H4 (cell line): ENCODE measurements at regions not wholly inside any gene's neighbourhood (a gene's known extent, or its start where the extent isn't known, plus 50 kb on each side); places are given as distances from the start of the nearest gene placed in this dataset.

Experiments used
- DNase-seq: peaks from one replicate; pipeline ENCODE4 v3.0.0-alpha.2; 2015; ENCODE audit warnings: low spot score

DNA sequence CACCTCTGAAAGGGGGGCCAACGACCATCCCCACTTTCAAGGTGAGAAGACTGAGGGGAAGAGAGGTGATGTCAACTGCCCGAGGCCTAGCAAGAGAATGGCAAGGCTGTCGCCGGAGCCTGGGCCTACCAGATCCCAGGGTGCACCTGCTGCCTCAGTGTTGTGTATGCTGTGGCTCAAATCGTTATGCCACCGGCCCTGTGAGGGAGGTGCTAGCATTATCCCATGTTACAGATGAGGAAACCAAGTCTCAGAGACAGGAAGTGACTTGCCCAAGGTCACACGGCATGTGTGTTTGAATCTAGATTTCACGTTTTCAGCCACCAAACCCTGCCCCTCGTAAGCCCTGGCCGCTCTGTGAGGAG, 152.5 kb downstream of the CEBPB start:
- no peak for DNase-seq

DNA sequence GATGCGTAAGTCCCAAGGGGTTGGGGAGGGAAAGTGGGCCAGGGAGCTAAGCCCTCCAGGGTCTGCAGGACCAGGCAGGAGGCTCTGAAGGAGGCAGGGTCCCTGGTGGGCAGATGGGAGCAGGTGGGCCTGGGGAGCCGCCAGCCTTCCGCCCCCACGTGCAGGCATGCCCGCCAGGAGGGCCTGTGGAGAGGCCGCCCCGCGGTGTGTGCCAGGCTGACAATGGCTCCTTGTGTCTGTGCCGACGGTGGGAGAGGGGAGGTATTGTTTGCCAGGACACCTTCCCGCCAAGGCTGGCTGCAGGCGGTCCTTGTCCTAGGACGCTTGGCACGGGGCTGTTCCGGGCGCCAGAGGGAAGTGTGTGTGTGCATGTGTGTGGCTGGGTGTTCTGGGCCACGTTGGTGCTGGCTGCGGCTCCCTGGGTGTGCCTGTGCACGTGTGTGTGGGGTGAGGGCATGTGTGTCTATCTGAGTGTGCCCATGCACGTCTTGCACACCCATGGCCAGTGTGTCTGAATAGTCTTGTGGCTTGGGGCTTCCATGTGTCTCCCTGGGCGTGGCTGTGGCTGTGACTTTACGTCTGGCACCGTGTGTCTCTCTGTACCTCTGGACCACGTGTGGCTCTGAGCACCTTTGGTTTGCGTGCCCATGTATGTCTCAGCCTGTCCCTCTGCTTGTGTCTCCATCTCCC, 153.0 kb downstream of the CEBPB start:
- DNase-seq = no peak

DNA sequence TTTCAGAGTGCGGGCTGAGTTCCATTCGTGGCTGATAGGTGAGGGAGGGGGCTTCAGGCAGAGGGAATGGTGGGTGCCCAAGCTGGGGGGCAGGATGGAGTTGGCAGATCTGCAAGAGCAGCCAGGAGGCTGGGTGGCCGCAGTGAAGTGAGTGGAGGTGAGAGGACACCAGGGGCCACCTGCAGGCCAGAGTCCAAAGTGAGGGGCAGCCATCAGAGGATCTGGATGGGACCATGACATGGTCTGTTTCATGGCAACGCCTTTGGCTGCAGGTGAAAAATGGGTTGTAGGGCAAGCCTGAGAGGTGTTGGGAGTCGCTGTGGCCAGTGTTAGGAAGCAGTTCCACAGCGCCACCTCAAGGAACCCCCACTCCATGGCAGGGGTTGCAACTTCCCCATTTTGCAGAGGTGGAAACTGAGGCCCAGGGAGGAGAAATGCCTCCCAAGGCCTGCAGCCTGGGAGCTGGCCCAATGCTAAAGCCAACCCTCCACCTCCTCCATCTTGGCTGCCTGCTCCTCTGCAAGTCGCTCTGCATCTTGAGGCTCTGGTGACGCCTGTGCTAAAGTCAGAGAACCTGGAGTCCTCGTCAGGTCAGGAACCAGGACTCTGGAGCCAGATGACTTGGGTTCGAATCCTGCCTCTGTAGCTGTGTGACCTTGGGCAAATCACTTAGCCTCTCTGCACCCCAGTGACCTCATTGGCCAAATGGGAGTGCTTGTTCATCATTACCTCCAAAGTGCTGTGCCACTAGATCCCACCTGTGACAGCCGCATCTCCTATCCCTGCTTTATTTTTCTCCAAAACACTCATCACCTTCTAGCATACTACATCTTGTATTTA, 153.8 kb downstream of the CEBPB start:
- no peak for DNase-seq

DNA sequence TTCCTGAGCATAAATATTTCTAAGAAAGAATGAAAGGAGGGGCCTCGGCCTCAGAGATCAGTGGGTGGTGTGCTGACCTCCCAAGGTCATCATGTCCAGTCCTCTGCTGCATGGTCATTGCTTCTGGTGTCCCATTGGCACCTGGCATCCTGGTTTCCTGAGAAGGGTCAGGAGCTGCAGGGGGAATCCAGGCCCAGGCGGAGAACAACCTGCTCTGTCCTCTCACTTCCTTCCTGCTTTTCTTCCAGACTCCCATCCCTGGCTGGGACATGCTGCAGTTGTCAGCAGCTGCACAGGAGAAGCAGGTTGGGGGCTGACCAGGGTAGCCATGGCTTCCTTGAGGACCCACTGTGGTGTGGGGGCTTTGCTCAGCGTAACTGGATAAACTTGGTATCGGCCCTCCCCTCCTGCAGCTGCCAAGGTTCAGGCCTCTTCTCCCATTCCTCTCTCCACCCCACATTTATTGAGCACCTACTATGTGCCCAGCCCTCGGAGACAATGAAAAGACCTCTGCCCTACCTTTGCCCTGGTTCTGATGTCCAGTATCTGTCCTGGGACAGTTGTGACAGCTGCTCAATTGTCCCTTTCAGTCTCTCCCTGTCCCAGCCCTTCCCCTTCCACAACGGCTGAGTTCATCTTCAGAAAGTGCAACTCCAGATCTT, 155.2 kb downstream of the CEBPB start:
- no peak for DNase-seq

DNA sequence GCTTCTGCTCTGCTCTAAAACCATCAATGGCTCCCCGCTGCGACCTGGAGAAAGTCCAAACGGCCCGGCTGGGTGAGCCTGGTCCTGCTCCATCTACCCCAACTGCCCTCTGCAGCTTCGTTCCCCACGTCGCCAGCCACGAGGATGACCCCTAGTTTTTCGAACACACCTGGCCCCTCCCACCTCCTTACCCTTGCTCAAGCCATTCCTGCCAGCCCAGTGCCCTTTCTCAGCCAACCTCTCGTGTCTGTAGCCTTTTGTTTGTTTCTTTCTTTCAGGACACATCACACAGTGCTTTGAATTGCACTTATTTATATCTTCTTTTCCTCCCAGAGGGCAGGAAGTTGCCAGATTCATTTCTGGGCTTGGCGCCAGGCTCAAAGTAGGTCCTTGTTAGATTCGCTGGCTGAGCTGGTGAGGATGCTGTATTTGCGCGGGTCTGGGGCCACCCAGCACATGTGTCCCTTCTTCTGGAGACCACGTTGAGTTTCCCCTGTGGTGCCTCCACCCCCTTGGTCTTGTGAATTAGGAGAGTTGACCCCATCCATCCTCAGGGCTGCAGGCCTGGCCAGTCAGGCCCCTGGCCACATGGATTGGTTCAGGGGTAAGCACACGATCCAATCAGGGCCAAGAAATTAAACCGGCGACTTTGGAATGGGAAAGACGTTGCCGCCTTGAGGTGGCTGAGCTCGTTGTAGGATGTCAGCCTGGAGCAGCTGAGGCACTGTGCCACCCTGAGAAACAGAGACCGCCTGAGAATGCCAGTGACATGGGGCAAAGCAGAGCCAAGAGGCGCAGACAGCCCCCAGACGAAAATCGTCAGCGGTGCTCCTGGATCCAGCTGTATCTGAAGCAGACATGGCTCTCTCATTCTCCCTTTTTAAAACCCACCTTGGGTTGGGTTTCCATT, 156.0 kb downstream of the CEBPB start:
- peak; percentile 94 for DNase-seq

DNA sequence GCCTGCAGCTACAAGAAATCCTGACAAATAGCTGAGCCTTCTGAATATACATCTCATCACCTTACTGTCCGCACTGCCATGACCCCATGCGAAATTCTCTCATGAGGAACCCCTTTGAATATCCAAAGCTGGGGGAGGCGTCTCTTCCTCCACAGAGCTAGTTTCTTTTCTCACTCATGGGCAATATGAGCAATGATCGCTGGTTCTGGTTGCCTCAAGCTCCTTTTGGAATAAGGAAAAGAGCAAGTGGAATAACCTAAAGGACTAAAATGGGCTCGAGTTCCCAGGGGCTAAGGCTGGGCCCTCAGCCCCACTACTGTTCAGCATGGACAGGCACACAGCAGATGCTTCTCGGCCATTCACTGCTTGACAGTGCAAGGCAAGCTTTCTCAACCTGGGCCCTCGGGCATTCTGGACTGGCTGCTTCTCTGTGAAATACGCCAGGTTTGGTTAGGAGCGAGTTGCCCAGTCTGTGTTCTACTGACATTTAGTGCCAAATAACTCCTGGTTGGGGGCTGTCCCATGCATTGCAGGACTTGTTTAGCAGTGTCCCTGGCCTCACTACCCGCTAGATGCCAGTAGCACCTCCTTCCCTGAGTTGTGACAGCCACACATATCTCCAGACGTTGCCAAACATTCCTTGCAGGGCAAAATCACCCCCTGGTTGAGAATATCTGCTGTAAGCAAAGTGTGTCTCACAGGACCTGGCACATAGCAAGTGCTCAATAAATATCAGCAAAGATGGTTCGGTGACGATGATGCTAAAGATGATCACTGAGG, 156.8 kb downstream of the CEBPB start:
- DNase-seq = no peak

DNA sequence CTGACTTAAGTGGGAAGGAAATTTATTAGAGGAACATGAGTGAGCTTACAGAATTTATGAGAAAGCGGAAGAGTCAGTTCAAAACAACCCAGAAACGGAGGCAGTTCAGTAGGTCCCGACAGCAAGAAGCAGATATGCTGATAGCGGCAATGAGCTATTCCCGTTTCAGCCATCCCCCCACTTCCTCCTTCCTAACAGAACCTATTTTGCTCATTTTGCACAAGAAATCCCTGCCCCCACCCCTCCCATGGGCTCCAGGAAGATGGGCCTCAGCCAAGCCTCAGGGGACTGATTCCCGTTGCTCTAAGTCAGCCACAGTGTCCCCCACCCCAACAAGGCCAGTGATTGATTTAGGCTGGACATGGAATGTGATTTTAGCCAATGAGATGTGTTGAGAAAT, 157.5 kb downstream of the CEBPB start:
- DNase-seq = no peak

DNA sequence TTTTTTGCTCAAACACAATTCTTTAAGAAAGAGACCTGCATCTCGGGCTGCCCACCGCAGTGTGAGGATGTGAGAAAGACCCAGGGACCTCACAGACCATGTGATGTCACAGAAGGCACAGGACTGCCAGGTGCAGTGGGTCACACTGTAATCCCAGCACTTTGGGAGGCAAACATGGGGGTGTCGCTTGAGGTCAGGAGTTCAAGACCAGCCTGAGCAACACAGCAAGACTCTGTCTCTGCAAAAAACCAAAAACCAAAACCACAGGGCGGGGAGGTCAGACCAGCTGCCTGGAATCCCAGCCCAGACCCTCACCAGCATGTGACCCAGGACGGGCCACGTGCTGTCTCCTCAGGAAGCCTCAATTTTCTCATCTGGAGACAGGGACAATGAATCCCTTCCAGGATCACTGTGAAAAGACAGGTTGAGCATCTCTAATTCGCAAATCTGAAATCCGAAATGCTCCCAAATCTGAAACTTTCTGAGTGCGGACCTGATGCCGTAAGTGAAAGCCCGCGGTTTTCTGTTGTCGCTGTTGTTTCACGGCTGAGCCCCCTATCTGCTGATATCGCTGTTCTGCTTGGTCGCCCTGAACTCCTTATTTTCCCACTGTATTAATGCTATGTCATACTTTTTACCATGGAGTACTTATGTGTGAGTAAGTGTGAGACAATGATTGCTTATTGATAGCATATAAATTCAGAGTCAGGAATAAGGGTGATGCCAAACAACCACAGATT, 159.5 kb upstream of the PTPN1 start:
- no peak for DNase-seq

DNA sequence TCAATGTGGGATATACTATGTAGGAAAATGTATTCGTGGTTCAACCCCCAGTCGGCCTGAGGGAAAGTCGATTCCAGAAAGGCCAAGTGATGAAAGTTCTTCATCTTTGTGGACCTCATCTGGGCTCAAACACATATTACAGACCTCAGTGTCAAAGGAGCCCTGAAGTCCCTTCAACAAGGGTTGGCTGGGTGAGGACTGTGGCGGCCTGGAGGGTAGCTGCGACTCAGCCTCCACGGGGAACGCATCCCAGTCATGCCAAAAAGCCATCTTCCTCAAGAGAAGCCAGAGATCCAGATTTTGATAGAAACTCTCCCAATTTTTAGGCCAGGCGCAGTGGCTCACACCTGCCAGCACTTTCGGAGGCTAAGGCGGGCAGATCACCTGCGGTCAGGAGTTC, 158.6 kb upstream of the PTPN1 start:
- no peak for DNase-seq

DNA sequence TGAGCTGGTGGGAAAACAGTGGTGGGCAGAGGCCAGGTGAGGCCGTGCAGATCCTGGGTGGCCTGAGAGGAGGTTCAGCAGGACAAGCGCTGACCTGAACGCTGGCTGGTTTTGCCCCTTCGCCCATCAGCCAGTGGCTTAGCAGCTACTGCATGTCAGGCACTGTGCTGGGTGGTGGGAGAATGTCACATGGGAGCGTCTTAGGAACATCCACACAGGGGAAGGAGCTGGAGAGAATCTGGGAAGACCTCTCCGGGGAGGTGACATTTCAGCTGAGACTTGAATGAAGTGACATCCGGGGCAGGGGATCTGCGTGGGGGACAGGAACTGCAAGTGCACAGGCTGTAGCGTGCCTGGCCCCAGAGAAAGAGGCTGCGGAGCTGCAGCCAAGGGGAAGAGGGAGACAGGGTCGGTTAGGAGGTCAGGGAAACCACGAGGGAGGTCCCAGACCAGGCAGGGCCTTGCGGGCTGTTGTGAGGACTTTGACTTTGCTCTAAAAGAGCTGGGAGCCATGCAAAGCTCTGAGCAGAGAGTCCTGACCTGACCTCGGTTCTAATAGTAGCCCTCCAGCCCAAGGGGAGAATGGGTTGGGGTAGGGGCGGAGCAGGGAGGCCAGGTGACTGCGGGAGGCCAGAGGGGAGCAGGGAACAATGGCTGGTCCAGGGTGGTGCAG, 156.8 kb upstream of the PTPN1 start:
- no peak for DNase-seq

DNA sequence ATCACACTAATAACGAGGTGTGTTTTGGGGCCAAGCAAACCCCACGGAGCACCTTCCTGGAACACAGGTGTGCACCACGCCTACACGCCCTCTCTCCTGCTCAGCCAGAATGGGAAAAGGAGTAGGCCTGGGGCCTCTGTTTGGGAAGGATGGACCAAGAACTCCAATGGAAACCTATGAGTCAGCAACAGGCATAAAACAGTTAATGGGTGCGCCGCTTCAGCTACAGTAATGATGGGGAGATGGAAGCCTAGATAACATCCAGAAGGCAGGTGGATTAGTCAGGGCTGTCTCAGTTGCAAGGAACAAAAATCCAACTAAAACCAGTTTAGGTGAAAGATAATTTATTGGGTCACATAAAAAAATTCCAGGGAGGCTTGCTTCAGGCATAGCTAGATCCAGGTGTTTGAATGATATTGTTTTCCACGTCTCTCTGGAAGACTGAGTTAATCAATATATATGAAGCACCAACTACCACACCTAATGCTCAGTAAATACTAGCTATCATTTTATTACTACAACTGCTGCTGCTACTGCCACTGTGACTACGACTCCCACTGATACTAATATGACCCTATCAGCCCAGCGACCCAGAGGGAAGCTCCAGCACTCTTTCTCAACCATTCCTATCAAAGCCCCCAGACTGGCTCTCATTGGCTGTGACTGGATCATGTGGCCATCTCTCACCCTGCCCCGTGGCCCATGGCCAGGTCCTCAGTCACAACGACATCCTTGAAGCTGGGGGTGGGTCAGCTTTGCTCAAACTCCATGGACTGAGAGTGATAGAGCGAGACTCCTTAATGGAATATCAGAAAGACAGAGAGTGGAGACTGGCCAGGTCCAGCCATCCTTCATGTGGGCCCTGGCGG, 155.2 kb upstream of the PTPN1 start:
- no peak for DNase-seq

DNA sequence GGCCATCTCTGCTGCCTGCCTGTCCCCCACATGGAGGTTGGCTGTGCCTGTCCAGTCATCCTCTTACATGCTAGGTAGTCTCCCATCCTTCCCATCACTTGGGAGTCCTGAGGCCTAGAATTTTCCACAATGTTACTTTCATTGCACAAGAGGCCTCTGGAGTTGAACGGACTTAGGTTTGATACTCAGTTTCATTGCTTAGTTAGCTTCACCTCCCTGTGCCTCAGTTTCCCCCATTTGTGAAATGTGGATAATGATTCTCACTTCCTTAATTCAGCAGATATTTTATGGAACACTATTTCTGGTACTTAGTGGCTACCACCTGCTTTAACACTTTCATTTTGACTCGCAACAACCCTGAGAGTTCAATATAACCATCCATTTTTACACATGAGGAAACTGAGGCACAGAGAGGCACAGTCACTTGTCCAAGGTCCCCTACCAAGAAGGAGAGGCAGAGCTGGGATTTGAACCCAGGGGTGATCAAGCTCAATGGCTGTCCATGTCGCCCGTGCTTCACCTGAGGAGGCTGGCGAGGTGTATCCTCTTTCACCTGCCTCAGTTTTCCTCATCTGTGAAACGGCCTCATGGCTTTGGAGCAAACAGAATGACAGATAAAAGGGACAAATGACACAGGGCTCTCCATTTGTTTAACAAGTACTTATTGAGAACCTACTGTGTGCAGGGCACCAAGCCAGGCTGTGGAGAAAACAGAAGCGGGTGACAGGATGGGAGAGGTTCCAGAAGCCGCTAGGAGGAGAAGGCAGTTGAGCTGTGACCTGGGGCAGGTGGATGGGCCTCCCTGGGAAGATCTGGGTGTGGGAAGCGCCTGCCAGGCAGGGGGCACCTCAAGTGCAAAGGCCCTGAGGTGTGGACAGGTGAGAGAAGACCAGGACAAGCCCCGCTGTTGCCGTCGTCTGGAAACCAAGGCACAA, 154.3 kb upstream of the PTPN1 start:
- DNase-seq = no peak

DNA sequence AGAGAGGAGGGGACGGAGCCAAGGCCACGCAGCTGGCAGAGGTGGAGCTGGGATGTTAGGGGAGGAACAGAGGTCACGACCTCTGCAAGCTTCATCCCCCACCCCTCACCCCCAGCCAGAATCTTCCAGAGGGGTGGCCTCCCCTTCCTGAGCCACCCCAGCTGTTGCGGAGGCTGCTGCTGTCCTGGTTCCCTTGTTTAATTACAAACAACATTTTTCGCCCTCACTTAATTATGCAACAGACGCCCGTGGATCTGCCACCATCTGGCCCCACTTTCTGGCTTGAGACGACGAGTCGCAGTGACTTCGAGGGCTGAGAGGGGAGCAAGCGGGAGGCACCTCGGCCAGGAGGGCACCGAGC, 153.7 kb upstream of the PTPN1 start:
- DNase-seq = no peak

DNA sequence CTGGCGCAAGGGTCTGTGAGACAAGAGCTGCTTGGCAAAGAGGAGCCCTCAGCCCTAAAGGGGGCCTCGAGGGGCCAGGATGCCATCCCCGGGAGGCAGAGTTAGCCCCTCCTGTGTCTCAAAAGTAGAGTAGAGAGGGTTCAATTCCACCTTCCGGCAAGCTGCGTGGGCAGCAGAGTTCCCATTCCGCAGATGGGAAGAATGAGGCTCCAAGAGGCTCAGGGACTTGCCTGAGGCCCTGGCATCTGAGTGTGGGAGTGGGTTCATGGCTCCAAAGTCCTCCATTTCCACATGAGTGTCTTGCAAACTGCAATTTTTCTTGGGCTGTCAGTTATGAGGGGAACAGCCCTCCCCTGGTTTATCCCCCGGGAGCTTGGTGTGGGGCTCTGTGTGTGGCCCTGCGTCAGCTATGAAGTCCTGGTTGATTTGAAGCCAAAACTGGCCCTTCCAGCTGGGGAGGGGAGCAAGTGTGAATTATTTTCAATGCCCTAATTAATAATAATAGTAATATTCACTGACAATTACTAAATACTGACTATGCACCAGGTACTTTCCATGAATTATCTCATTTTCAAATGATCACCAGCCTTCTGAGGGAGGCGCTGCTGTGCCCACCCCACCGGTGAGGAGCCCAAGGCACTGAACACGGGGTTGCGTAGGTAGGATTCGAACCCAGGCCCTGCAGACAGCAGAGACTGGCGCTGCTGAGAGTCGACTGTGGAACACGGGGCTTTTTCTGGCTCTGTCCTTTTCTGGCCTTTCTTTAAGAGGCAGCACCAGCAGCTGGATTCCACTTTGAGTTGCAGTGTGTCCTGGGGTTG, 153.0 kb upstream of the PTPN1 start:
- no peak for DNase-seq

DNA sequence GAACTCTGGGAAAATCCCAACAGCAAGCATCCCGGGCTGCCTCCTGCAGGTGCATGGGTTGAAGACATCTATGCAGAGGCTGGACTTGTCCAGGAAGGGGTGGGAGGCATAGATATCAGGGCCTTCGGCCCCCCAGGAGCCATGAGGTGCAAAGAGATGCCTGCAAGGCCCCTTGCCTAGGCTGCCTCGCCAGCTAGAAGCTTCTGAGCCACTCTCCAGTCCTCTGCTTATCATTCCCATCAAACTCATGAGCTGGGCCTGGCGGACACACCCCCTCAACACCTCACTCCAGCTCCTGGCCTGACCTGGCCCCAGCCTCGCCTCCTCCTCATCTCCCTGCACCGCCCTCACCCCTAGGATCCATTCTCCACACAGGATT, 152.4 kb upstream of the PTPN1 start:
- DNase-seq = no peak

DNA sequence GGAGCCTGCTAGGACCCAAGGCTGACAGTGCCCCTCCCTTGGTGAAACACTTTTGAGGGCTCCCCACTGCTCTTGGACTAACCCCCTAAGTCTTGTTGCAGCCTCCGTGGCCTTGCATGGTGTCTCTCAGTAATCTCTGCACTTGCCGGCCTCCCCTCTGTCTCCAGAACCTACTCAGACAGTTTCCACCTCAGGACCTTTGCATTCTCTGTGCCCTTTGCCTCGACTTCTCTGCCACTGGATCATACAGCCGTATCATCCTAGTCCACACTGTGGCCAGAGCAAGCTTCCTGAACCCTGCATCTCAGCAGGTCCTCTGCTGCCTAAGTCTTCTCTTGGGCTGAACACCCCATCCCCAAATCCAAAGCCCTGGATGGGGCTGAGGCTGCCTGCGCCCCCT, 152.0 kb upstream of the PTPN1 start:
- no peak for DNase-seq

DNA sequence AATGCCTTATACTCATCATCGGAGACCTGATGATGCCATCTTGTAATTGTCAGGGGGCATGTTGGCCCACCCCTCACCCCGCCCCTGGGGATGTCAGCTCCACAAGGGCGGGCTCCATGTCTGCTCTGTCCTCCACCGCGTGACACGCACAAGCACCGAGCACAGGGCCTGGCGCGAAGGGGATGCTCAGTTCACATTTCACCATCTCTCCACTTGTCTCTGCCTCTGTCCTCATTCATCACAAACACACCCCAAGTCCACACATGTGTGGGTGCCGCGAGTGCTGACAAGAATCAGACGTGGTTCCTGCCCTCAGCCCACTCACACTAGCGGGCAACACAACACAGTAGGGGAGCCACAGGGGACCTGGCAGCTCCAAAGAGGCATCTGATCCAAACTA, 151.2 kb upstream of the PTPN1 start:
- no peak for DNase-seq
